Fibroblast of lung (primary cell): ENCODE measurements at regions not wholly inside any gene's neighbourhood (a gene's known extent, or its start where the extent isn't known, plus 50 kb on each side); places are given as distances from the start of the nearest gene placed in this dataset.

Experiments
- DNase-seq, 2 donors: peaks; one replicate each; pipeline versions ENCODE4 v3.0.0 to v3.0.0-alpha.2; 2010; ENCODE audit warnings: low read depth in 2 of 2
- H2AFZ ChIP-seq: 2 replicates; pipeline ENCODE4 v1.5.1; 2012; ENCODE audit warnings: low read length, control low read depth, inconsistent platforms
- H3K27ac ChIP-seq: 2 replicates; pipeline ENCODE4 v1.5.1; 2011; ENCODE audit warnings: low read length, control low read depth; ENCODE audit not compliant: insufficient read depth
- H3K27me3 ChIP-seq: 2 replicates; pipeline ENCODE4 v1.5.1; 2011; ENCODE audit warnings: mild to moderate bottlenecking, low read length; ENCODE audit not compliant: control insufficient read depth, insufficient read depth
- H3K36me3 ChIP-seq: 2 replicates; pipeline ENCODE4 v1.5.1; 2011; ENCODE audit warnings: low read length; ENCODE audit not compliant: control insufficient read depth, insufficient read depth
- H3K4me1 ChIP-seq: 2 replicates; pipeline ENCODE4 v1.5.1; 2011; ENCODE audit warnings: low read length; ENCODE audit not compliant: control insufficient read depth, insufficient read depth; ENCODE audit errors: extremely low read depth
- H3K4me2 ChIP-seq: 2 replicates; pipeline ENCODE4 v1.5.1; 2011; ENCODE audit warnings: low read length, control low read depth; ENCODE audit not compliant: insufficient read depth; ENCODE audit errors: extremely low read depth
- H3K4me3 ChIP-seq, 4 experiments: fragments of 200-600 bp in 1 of 4; sonication (generic) in 1 of 4; replicated peaks in 1 of 4; 2 replicates each; pipeline ENCODE4 v1.5.1; 2011 to 2016; ENCODE audit warnings: low read length in 4 of 4, low read depth in 3 of 4, mild to moderate bottlenecking in 3 of 4, control low read depth in 2 of 4, inconsistent platforms in 1 of 4, mixed read lengths in 1 of 4; ENCODE audit not compliant: insufficient read depth in 1 of 4; ENCODE audit errors: control extremely low read depth in 1 of 4
- H3K79me2 ChIP-seq: 2 replicates; pipeline ENCODE4 v1.5.1; 2012; ENCODE audit warnings: mild to moderate bottlenecking, low read length, inconsistent platforms; ENCODE audit not compliant: control insufficient read depth, insufficient read depth
- H3K9ac ChIP-seq: 2 replicates; pipeline ENCODE4 v1.5.1; 2011; ENCODE audit warnings: mild to moderate bottlenecking, low read length, control low read depth; ENCODE audit not compliant: insufficient read depth
- H3K9me3 ChIP-seq: 2 replicates; pipeline ENCODE4 v1.5.1; 2012; ENCODE audit warnings: low read depth, low read length; ENCODE audit not compliant: control insufficient read depth, insufficient read depth
- H4K20me1 ChIP-seq: 2 replicates; pipeline ENCODE4 v1.5.1; 2011; ENCODE audit warnings: low read length; ENCODE audit not compliant: control insufficient read depth, insufficient read depth; ENCODE audit errors: extremely low read depth
- EZH2 ChIP-seq: IDR thresholded peaks from 2 replicates; pipeline ENCODE4 v1.5.1; 2012; ENCODE audit warnings: low read length, control low read depth, mild to moderate bottlenecking; ENCODE audit errors: missing control alignments
- TF ChIP-seq, protein P1 (sequence below), 2 donors: IDR thresholded peaks in 1 of 2; conservative IDR thresholded peaks in 1 of 2; 1 replicate in 1 of 2; 2 replicates in 1 of 2; pipeline ENCODE4 v1.5.1; 2011 to 2012; ENCODE audit warnings: low read length in 2 of 2, control low read depth in 1 of 2, inconsistent platforms in 1 of 2, low read depth in 1 of 2, mild to moderate bottlenecking in 1 of 2

DNA sequence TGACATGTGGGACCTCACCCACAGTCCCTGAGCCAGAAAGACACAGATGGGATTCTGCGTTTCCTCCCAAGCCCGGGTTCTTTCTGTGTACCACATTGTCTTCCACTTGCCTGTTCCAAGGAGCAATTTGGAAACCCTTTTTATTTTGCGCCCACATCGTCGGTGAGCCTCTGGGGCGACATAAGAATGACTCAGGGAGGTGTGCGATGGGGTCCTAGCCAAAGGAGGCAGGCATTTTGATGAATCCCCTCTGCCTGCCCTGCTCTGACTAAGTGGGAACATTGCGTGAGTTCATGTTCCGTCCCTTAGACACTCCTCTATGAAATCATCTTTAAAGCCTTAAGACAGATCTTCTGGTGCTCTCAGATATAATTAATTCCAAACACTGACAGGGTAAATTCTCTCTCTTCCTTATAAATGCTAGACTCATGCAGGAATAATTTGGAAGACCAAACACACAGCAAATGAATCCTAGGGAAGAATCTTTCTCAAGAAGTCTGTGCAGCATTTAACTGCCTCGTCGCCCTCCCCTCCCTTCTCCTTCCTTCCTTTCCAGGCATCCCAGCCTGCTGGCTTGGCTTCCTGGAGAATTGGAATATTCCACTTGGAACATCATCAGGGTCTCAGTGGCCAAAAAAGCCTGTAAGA is 52.7 kb upstream of the FOXF1 start:
- no peaks in the 10 kb centered on the region for H4K20me1 ChIP-seq

DNA sequence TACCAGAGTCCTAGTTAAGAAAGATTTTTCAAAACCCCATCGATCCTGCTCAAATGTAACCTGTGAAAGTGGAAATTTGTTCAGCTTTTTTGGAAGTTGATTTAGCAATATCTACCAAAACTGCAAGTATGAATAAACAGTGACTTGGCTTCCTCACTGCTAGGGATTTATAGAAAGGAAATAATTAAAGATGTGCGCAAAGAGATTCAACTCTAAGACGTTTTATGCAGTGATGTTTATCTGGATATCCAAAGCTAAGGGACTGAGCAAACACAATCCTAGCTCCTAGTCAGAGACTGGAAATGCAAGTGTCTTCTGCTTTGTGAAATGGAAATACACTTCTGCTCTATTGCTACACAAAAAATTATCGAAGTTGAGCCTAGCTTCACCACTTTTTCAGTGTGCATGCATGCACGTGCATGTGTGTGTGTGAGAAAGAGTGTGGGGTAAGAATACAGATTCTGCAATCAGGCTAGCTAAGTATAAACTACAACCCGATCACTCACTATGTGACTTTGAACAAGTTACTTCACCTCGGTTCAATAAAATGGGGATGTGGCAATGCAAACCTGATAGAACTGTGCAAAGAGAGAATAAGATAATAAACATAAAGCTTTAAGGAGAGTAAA is 52.1 kb upstream of the FOXF1 start:
- Histone ChIP-seq H4K20me1 (no peaks in the 10 kb centered on the region), H3K27me3 (no peaks in the 10 kb centered on the region), H3K9ac (no peak overlapping the region), H3K4me2 (peak overlapping the region; percentile 34), H3K4me3 (no peak overlapping the region), H2AFZ (no peak overlapping the region), H3K9me3 (no peaks in the 10 kb centered on the region), H3K27ac (peak overlapping the region; percentile 59), H3K79me2 (no peaks in the 10 kb centered on the region), H3K4me1 (peaks cover 11% of the 10 kb centered on the region), H3K36me3 (no peaks in the 10 kb centered on the region)
- TF ChIP-seq, protein P1, sequence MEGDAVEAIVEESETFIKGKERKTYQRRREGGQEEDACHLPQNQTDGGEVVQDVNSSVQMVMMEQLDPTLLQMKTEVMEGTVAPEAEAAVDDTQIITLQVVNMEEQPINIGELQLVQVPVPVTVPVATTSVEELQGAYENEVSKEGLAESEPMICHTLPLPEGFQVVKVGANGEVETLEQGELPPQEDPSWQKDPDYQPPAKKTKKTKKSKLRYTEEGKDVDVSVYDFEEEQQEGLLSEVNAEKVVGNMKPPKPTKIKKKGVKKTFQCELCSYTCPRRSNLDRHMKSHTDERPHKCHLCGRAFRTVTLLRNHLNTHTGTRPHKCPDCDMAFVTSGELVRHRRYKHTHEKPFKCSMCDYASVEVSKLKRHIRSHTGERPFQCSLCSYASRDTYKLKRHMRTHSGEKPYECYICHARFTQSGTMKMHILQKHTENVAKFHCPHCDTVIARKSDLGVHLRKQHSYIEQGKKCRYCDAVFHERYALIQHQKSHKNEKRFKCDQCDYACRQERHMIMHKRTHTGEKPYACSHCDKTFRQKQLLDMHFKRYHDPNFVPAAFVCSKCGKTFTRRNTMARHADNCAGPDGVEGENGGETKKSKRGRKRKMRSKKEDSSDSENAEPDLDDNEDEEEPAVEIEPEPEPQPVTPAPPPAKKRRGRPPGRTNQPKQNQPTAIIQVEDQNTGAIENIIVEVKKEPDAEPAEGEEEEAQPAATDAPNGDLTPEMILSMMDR (conservative IDR thresholded peaks at IDR 0.05 in 1 of 2, IDR thresholded peaks at IDR 0.05 in 1 of 2; ENCODE audit: low read depth in 1 of 2, low read length in 2 of 2): no peak
- TF ChIP-seq EZH2: no peak
- no peak for DNase-seq

More for the DNA sequence above, 52.7 kb upstream of the FOXF1 start:
- H2AFZ ChIP-seq: no peak overlapping the region
- peaks cover 11% of the 10 kb centered on the region for H3K4me1 ChIP-seq
- peak overlapping the region; percentile 59 for H3K27ac ChIP-seq
- peak; percentile 94 to 95 for DNase-seq
- H3K4me2 ChIP-seq: peak overlapping the region; percentile 51
- H3K27me3 ChIP-seq: no peaks in the 10 kb centered on the region
- no peak overlapping the region for H3K9ac ChIP-seq
- H3K79me2 ChIP-seq: no peaks in the 10 kb centered on the region
- H3K36me3 ChIP-seq: no peaks in the 10 kb centered on the region
- TF ChIP-seq, protein P1 (conservative IDR thresholded peaks at IDR 0.05 in 1 of 2, IDR thresholded peaks at IDR 0.05 in 1 of 2; ENCODE audit: low read depth in 1 of 2, low read length in 2 of 2): no peak
- TF ChIP-seq EZH2: no peak
- no peaks in the 10 kb centered on the region for H3K9me3 ChIP-seq
- no peak overlapping the region for H3K4me3 ChIP-seq

DNA sequence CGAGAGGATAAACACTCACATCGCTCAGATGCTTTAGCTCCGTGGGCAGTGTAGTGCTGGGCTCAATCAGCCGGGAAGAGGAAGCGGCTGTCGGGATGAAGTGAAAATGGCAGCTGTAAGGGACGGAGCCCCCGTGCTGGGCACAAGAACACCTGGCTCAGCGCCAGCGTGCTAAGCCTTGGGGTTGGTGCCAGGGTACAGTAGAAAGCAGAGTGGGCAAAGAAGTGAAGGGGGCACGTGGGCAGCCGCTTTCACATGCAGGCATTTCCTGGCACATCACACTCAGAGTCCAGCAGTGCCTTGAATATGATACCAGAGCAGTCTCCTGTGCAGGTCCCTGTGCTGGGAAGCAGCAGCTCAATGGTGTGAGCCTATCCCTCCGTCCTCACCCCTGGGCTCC is 51.1 kb upstream of the FOXF1 start:
- no peak overlapping the region for H3K9ac ChIP-seq
- H3K79me2 ChIP-seq: no peaks in the 10 kb centered on the region
- no peak for DNase-seq
- H3K36me3 ChIP-seq: no peaks in the 10 kb centered on the region
- no peak overlapping the region for H3K4me3 ChIP-seq
- H3K4me2 ChIP-seq: peak overlapping the region; percentile 42
- H3K9me3 ChIP-seq: no peaks in the 10 kb centered on the region
- TF ChIP-seq, protein P1 (conservative IDR thresholded peaks at IDR 0.05 in 1 of 2, IDR thresholded peaks at IDR 0.05 in 1 of 2; ENCODE audit: low read depth in 1 of 2, low read length in 2 of 2): no peak
- no peak for TF ChIP-seq EZH2
- H2AFZ ChIP-seq: no peak overlapping the region
- H3K27ac ChIP-seq: no peak overlapping the region
- H3K27me3 ChIP-seq: no peaks in the 10 kb centered on the region
- peaks cover 11% of the 10 kb centered on the region for H3K4me1 ChIP-seq
- H4K20me1 ChIP-seq: no peaks in the 10 kb centered on the region
